ENCODE measurements at regions not wholly inside any gene's neighbourhood (a gene's known extent, or its start where the extent isn't known, plus 50 kb on each side); places are given as distances from the start of the nearest gene placed in this dataset.
"Not testable (repeated sequence)": the region's sequence is repeated elsewhere in the genome, so short reads cannot be mapped to it uniquely, and the experiment has no call there.

GRCh38 chr14:56998728-56999127, 188.4 kb upstream of the OTX2 start:
- no peak for DNase-seq
- H3K4me3 ChIP-seq = no peak overlapping the region
- no peak for TF ChIP-seq POLR2A (IDR thresholded peaks at IDR 0.05)
- TF ChIP-seq, protein P1, sequence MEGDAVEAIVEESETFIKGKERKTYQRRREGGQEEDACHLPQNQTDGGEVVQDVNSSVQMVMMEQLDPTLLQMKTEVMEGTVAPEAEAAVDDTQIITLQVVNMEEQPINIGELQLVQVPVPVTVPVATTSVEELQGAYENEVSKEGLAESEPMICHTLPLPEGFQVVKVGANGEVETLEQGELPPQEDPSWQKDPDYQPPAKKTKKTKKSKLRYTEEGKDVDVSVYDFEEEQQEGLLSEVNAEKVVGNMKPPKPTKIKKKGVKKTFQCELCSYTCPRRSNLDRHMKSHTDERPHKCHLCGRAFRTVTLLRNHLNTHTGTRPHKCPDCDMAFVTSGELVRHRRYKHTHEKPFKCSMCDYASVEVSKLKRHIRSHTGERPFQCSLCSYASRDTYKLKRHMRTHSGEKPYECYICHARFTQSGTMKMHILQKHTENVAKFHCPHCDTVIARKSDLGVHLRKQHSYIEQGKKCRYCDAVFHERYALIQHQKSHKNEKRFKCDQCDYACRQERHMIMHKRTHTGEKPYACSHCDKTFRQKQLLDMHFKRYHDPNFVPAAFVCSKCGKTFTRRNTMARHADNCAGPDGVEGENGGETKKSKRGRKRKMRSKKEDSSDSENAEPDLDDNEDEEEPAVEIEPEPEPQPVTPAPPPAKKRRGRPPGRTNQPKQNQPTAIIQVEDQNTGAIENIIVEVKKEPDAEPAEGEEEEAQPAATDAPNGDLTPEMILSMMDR (IDR thresholded peaks at IDR 0.05) = no peak
- H3K36me3 ChIP-seq = no peaks in the 10 kb centered on the region
- H3K4me1 ChIP-seq = no peaks in the 10 kb centered on the region
- no peaks in the 10 kb centered on the region for H3K27me3 ChIP-seq
- no peak overlapping the region for H3K27ac ChIP-seq
- no peaks in the 10 kb centered on the region for H3K9me3 ChIP-seq

- H3K4me1 ChIP-seq = no peaks in the 10 kb centered on the region
- no peaks in the 10 kb centered on the region for H3K27me3 ChIP-seq
- DNase-seq = no peak
- no peaks in the 10 kb centered on the region for H3K36me3 ChIP-seq
- no peak overlapping the region for H3K4me3 ChIP-seq
- H3K9me3 ChIP-seq = no peaks in the 10 kb centered on the region
- TF ChIP-seq POLR2A (IDR thresholded peaks at IDR 0.05) = no peak
- TF ChIP-seq, protein P1 (IDR thresholded peaks at IDR 0.05) = no peak
- no peak overlapping the region for H3K27ac ChIP-seq
Measured at GRCh38 chr14:56996721-56997399, 186.6 kb upstream of the OTX2 start.

GRCh38 chr14:56995010-56995409, 184.7 kb upstream of the OTX2 start:
- Histone ChIP-seq H3K27ac (no peak overlapping the region), H3K9me3 (no peaks in the 10 kb centered on the region), H3K27me3 (no peaks in the 10 kb centered on the region), H3K4me1 (no peaks in the 10 kb centered on the region), H3K4me3 (no peak overlapping the region), H3K36me3 (no peaks in the 10 kb centered on the region)
- TF ChIP-seq POLR2A (IDR thresholded peaks at IDR 0.05) = no peak
- no peak for DNase-seq

GRCh38 chr14:56992332-56992820, 182.1 kb upstream of the OTX2 start:
- no peaks in the 10 kb centered on the region for H3K27me3 ChIP-seq
- no peaks in the 10 kb centered on the region for H3K4me1 ChIP-seq
- H3K9me3 ChIP-seq = no peaks in the 10 kb centered on the region
- no peak for DNase-seq
- no peak for TF ChIP-seq POLR2A (IDR thresholded peaks at IDR 0.05)
- TF ChIP-seq, protein P1 (IDR thresholded peaks at IDR 0.05) = no peak
- no peaks in the 10 kb centered on the region for H3K36me3 ChIP-seq
- no peak overlapping the region for H3K27ac ChIP-seq
- H3K4me3 ChIP-seq = no peak overlapping the region

GRCh38 chr14:56990991-56991627, 180.8 kb upstream of the OTX2 start:
- not testable (repeated sequence) for H3K9me3 ChIP-seq, H3K27me3 ChIP-seq, H3K4me3 ChIP-seq, DNase-seq, H3K36me3 ChIP-seq, H3K4me1 ChIP-seq, H3K27ac ChIP-seq

GRCh38 chr14:56989359-56989758, 179.1 kb upstream of the OTX2 start:
- H3K27me3 ChIP-seq = no peaks in the 10 kb centered on the region
- H3K4me1 ChIP-seq = no peaks in the 10 kb centered on the region
- H3K36me3 ChIP-seq = no peaks in the 10 kb centered on the region
- no peak overlapping the region for H3K27ac ChIP-seq
- DNase-seq = no peak
- no peak overlapping the region for H3K4me3 ChIP-seq
- no peak for TF ChIP-seq POLR2A (IDR thresholded peaks at IDR 0.05)
- TF ChIP-seq, protein P1 (IDR thresholded peaks at IDR 0.05) = no peak
- H3K9me3 ChIP-seq = no peaks in the 10 kb centered on the region

All from Peyer's patch (tissue), 4 donors.